GM21717 (cell line): ENCODE measurements at regions not wholly inside any gene's neighbourhood (a gene's known extent, or its start where the extent isn't known, plus 50 kb on each side); places are given as distances from the start of the nearest gene placed in this dataset.

ENCODE experiments used
- ATAC-seq: cut with Tn5 transposase; IDR thresholded peaks from one replicate; pipeline ENCODE4 v1.9.1; 2021; ENCODE audit warnings: mild to moderate bottlenecking, moderate library complexity; ENCODE audit not compliant: unreplicated experiment

DNA sequence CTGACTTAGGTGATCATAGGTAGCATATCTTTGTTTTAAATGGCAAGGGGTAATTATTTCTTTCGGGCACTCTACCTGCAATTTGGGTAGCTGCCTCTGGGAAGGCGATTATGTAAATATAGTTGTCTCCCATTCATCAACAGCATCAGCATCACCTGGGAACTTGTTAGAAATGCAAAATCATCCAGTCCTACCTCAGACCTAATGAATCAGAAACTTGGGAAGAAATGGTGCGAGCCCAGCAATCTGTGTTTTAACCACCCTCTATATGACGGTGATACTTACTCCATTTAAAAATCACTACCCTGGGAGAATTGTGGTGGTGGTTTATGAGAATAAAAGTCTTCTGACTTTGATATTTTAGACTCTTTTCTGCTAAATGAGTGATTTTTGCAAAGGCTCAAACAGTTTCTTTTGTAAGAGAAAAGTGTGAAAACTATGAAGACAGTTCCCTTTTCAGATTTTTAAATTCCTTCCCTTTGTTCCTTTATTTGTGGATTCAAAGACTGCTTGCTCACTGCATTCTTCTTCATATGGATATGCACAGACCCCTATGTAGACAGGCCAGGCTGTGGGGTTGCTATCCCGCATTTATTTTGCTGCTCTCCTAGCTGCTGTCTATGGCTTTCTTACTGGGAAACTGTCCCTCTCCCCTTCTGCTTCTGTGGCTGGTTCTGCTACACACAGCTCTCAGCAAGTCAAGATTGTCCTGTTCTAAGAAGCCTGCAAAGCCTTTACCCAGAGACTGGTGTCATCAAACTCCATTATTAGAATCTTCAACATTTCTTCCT, 365.3 kb downstream of the RNF144B start:
- no peak for ATAC-seq

DNA sequence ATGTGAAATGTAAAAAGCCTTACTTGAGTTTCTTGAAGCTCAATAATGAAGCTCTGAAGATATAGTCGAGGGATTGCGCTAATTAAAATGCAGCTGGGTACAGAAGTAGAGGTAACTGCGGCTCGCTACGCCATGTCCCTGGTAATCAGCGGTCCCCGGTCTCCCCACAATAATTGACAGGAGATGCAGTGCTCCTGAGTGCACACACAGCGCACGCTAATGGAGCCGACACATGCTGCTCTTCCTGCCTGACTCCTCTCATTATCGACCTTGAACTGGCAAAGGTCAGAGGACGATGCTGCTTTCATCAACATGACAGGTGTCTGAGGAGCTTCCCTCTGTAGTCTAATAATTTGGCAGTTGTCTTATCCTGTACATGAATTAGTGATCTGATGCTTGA, 365.9 kb downstream of the RNF144B start:
- ATAC-seq, result no peak

DNA sequence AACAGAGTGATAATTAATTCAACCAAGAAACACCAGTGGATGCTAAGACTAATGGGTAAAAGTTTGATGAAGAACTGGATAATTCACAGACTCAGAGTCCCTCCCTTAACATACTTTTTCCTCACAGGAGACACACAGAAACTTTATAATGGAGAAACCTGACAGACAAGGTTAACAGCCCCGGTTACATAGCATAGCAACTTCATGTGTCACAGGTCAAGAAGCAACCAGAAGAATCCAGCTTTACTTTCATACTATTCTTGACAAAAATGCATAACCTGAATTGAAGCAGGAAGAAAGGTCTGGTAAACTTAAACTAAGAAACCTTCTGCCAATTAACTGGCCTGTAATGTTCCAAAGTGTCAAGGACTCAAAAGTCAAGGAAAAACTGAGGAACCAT, 375.9 kb downstream of the RNF144B start:
- no peak for ATAC-seq

DNA sequence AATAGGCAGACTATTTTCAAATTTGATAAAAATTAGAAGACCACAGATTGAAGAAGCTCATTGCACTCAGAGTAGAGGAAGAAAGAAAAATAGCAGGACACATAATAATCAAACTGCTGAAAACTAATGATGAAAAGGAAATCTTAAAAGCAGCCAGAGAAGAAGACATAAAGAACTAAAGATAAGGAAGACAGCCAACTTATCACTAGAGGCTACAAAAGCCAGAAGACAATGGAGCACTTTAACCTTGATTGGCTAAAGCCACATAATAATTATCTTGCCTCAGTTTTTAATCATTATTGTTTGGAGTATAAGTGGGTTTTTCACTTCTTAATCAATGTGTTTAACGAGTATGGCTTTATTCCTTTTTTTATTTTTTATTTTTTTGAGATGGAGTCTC, 397.6 kb downstream of the RNF144B start:
- no peak for ATAC-seq

GRCh38 chr6:18785810-18786490, 398.8 kb downstream of the RNF144B start:
- ATAC-seq, result no peak

- ATAC-seq, result no peak
These were observed 405.7 kb downstream of the RNF144B start for GRCh38 chr6:18792866-18793265.

- no peak for ATAC-seq
These were observed 408.6 kb downstream of the RNF144B start for GRCh38 chr6:18795726-18796125.

DNA sequence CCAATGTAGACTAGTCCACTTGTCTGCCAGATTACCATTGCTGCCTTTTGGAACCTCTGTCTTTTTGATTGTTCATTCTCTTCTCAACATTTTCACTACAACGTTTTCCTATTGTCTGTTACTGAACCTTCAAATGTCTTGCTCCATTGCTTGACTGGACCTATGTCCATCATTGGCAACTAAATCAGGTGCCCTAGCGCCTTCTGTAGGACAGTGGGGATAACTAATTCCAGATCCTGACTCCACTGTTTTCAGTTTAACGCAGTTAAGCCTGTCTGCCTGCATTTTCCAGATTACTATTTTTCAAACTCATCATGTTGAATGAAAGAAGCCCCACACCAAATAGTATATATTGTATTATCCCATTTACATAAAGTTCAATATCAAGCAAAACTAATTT, 433.6 kb downstream of the RNF144B start:
- ATAC-seq, result no peak

- ATAC-seq, result no peak
These were observed 436.7 kb downstream of the RNF144B start for GRCh38 chr6:18823782-18824386.

GRCh38 chr6:18829272-18829870, 442.2 kb downstream of the RNF144B start:
- ATAC-seq, result no peak

DNA sequence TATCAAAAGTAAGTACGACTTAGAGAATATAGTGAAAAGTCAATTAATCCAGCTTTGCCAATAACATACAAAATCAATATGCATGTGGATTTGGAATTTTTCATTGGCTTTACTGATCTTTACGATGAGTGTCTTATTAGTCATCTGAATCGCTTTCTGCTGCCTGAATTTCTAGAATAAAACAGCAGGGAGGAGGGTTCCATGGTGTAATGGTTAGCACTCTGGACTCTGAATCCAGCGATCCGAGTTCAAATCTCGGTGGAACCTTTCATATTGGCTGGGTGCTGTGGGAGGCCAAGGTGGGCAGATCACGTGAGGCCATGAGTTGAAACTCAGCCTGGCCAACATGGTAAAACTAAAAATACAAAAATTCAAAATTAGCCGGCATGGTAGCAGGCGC, 448.8 kb downstream of the RNF144B start:
- no peak for ATAC-seq

GRCh38 chr6:18837013-18837412, 449.9 kb downstream of the RNF144B start:
- no peak for ATAC-seq

DNA sequence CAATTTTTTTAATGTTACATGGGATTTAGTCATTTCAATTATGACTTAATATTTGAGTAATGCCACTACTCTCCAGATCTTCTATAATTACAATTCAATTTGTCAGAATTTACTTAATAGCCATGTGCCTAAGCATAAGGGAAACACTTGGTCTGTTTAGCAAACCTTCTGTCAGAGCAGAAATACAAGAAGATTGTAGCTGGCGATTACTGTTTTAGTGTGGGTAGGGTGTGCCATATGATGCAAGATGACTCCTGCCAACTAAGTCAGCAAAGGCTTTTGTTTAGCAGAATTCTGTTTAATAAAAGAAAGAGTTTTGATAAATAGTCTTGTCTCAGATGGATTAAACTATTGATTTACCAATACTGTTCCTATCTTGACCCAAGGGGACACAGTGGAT, 455.4 kb downstream of the RNF144B start:
- no peak for ATAC-seq

GRCh38 chr6:18845896-18846295, 458.7 kb downstream of the RNF144B start:
- ATAC-seq, result no peak

DNA sequence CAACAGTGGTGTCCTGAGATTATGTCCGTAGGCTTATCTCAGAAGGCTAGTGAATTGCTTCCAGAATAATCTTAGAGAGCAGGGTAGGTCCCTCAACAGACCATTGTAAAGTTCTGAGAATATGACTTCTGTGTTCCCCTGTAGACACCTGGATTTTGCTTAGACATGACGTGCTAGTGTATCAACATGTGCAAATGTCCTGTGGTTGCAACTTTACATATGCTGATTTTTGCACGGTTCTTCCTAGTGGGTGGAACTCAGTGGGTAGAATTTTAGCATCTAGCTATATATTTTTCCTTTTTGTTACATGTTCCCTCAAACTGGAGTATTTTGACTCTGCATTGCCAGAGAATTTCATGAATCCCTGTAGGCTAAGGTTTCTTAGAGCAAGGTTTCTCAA, 459.2 kb downstream of the RNF144B start:
- no peak for ATAC-seq

DNA sequence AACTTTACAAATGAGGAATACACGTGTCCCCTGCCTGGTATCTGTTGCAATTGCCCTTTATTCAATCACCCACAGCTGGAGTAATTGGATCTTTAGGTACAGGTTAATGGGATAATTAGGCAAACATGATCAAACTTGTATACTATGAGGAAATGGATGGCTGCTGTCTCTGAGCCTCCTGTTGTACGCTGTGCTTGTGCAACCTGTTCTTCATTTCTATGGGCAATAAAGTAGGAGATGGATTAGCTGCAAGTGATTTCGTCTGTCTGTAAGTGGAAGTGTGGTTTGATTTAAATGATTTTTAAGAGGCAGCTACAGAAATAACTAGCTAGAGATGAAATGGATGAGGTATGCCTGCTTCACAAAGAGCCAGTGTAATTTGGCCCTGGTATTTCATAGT, 474.1 kb downstream of the RNF144B start:
- ATAC-seq, result no peak

GRCh38 chr6:18883268-18883667, 496.1 kb downstream of the RNF144B start:
- no peak for ATAC-seq

DNA sequence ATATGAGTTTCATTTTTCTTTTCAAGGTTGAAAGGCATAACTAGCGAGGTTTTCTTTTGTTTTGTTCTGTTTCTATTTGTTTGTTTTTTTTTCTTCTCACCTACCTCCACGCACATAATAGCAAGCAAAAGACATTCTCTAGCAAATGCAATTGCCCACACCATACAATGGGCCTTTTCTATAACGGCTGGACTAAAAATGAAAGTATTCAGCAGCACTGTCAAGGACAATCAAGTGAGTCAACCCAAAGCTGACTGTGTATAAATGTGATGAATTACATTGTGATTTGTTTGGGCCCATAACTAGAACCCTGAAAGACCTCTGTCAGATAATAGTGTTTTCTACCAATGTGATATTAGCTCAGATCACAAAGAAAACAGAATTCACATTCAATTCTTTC, 496.7 kb downstream of the RNF144B start:
- ATAC-seq, result no peak

DNA sequence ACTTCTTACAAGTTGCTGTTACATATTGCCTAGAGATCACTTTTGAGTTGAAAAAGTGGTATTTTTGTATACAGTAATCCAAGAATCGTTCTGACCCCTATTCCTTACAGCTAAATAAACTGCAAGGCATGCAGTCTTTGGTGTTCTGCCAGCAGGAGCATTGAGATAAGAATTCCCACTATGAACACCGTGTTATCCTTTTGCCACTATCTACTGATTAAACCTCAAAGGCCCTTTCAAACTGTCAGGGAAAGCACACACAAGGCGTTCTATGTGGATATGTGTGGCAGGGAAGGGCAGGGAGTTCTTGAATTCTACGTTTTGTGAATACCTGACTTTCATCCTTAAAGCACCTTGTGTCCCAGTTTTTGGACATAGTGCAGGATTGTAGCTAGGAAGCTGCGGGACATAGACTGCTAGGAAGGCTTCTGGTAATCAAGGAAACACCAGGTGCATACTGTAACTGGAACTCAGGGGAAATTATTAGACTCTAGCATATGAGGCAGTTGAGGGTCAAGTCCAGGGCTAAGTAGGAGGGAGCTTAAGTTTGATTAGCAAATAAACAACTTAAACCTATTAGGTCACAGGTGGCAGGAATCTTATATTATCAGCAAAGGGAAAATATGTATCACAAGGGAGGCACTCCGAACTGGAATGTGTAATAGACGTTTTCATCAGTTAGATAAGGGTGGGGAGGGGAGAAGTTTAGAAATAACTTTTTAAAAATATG, 506.6 kb downstream of the RNF144B start:
- no peak for ATAC-seq

GRCh38 chr6:18897350-18897749, 510.2 kb downstream of the RNF144B start:
- ATAC-seq, result no peak

- ATAC-seq, result no peak
These were observed 517.5 kb downstream of the RNF144B start for GRCh38 chr6:18904681-18905080.
